ENCODE measurements at regions not wholly inside any gene's neighbourhood (a gene's known extent, or its start where the extent isn't known, plus 50 kb on each side); places are given as distances from the start of the nearest gene placed in this dataset.
"Not testable (repeated sequence)": the region's sequence is repeated elsewhere in the genome, so short reads cannot be mapped to it uniquely, and the experiment has no call there.

GRCh38 chr12:60487284-60487683 lies 891.5 kb downstream of the SLC16A7 start:
- Mint-ChIP-seq H3K4me1 (ENCODE audit: low read depth) (no peaks in the 10 kb centered on the region), H3K27me3 (ENCODE audit: low read depth) (no peaks in the 10 kb centered on the region), H3K36me3 (ENCODE audit: low read depth) (no peaks in the 10 kb centered on the region), H3K9me3 (peaks cover 7% of the 10 kb centered on the region), H3K27ac (no peak overlapping the region), H3K4me3 (no peak overlapping the region)
- intact Hi-C loops (cut with micrococcal nuclease): no loop called here
- CTCF ChIA-PET: no interaction called here
- no peak for DNase-seq

DNA sequence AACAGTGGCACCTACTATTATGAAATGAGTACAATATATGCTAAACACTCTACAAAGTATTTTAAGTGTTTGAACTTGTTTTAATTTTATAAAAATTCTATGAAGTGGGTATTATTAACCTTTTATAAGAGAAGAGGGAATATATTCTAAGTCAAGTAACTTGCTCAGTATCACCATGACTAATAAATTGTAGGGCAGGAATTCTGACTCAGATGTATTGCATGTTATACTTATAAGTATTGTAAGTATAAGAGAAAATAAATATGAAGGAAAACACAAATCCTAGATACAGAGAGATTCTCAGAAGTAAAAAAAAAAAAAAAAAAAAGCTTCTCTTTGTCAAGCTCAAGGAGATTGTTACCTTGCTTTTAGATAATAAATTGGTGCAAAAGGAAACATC lies 893.2 kb downstream of the SLC16A7 start:
- no peak overlapping the region for H3K27ac Mint-ChIP-seq
- no peak for DNase-seq
- CTCF ChIA-PET: no interaction called here
- H3K4me3 Mint-ChIP-seq: no peak overlapping the region
- intact Hi-C loops (cut with micrococcal nuclease): no loop called here
- H3K36me3 Mint-ChIP-seq (ENCODE audit: low read depth): no peaks in the 10 kb centered on the region
- H3K27me3 Mint-ChIP-seq (ENCODE audit: low read depth): no peaks in the 10 kb centered on the region
- H3K4me1 Mint-ChIP-seq (ENCODE audit: low read depth): no peaks in the 10 kb centered on the region
- peaks cover 5% of the 10 kb centered on the region for H3K9me3 Mint-ChIP-seq

GRCh38 chr12:60494244-60494643 lies 898.4 kb downstream of the SLC16A7 start:
- Mint-ChIP-seq H3K27ac (no peak overlapping the region), H3K27me3 (ENCODE audit: low read depth) (no peaks in the 10 kb centered on the region), H3K36me3 (ENCODE audit: low read depth) (no peaks in the 10 kb centered on the region), H3K4me3 (no peak overlapping the region), H3K9me3 (peaks cover 3% of the 10 kb centered on the region), H3K4me1 (ENCODE audit: low read depth) (no peaks in the 10 kb centered on the region)
- intact Hi-C loops (cut with micrococcal nuclease): no loop called here
- DNase-seq: no peak
- CTCF ChIA-PET: no interaction called here

GRCh38 chr12:60498656-60499055 lies 902.8 kb downstream of the SLC16A7 start:
- Mint-ChIP-seq H3K36me3 (ENCODE audit: low read depth) (no peaks in the 10 kb centered on the region), H3K4me3 (no peak overlapping the region), H3K9me3 (peaks cover 3% of the 10 kb centered on the region), H3K27me3 (ENCODE audit: low read depth) (no peaks in the 10 kb centered on the region), H3K27ac (no peak overlapping the region), H3K4me1 (ENCODE audit: low read depth) (no peaks in the 10 kb centered on the region)
- no peak for DNase-seq
- intact Hi-C loops (cut with micrococcal nuclease): no loop called here
- CTCF ChIA-PET: no interaction called here

DNA sequence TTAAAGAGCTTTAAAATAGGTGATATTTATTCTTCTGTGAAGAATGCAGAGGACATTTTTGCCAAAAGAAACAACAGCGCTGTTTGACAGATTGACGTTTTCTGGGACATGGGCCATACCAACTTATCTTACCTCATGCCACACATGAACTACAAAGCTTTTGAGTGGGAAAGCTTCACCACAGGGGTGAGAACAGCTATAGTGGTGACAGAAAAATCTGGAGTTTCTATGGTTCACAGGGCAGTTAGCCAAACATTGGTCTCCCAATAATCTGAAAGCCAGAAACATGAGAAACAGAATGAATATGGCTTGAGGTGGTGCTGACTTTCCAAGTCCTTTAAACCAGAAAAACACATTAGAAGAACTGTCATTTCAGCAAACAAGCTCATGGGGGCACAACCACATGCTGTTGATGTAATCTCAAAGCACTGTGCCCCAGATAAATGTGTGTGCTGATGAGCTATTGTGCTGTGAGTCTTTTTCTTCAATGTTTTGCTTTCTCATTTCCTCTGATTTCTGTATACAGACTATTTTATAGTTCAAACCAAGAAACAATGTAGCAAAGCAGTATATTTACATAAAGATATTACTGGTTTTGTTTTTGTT lies 905.4 kb downstream of the SLC16A7 start:
- no peak for DNase-seq
- Mint-ChIP-seq H3K36me3 (ENCODE audit: low read depth) (no peaks in the 10 kb centered on the region), H3K9me3 (no peaks in the 10 kb centered on the region), H3K4me1 (ENCODE audit: low read depth) (no peaks in the 10 kb centered on the region), H3K27ac (no peak overlapping the region), H3K4me3 (no peak overlapping the region), H3K27me3 (ENCODE audit: low read depth) (no peaks in the 10 kb centered on the region)
- intact Hi-C loops (cut with micrococcal nuclease): no loop called here
- CTCF ChIA-PET: interaction anchor here (0.7 kb wide), 1 partner anchor 442 kb away, joined by 3 read pairs; no protein-coding TSS in a partner anchor

DNA sequence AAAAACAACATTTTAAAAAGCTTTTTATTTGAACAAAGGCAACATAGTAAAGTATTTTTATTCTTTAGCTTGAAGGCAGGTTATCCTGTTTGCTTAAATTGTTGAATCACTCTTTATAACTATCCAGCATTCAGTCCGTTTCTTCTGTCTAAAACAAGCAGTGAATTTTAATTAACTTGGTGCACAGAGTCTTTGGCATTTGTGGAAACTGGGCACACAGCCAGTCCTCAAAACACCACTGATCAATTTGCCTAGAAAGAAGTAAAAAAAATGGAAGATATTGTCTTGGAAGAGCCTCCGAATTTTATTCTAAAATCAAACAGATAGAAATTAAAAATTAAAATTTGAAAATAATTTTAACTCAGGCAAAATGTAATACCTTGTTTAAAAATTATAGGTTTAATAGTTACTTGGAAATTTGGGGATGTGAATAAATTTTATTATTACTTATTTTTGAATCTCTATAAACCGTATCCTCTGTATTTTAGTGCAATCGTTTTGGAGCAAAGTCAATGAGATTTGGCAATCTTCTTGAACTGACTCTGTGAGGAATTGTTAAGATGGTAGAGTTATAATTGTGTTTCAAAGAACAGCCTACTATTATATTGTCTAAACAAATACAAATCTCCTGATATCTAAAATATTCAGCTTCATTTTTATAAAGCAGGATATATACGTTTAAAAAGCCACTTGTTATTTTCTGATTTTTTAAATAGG lies 927.0 kb downstream of the SLC16A7 start:
- Mint-ChIP-seq H3K36me3 (ENCODE audit: low read depth) (no peaks in the 10 kb centered on the region), H3K4me1 (ENCODE audit: low read depth) (no peaks in the 10 kb centered on the region), H3K4me3 (no peak overlapping the region), H3K27me3 (ENCODE audit: low read depth) (no peaks in the 10 kb centered on the region), H3K9me3 (peaks cover 2% of the 10 kb centered on the region), H3K27ac (no peak overlapping the region)
- intact Hi-C loops (cut with micrococcal nuclease): no loop called here
- CTCF ChIA-PET: no interaction called here
- no peak for DNase-seq

DNA sequence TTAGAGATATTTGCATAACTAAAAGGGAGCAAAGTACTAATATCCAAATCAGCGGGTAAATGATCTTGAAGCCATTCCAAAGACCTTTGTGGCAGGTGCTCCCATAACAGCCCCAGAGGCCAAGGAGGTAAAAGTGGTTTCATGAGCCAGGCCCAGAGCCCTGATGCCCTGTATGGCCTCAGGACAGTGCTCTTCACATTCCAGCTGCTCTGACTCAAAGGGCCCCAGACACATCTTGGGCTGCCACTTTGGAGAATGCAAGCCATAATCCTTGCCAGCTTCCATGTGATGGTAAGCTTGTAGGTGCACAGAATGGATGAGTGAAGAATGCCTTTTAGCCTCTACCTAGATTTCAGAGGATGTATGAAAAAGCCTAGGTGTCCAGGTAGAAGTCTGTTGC lies 933.4 kb downstream of the SLC16A7 start:
- Mint-ChIP-seq H3K4me3 (no peak overlapping the region), H3K9me3 (peaks cover 6% of the 10 kb centered on the region), H3K27ac (no peak overlapping the region), H3K4me1 (ENCODE audit: low read depth) (no peaks in the 10 kb centered on the region), H3K27me3 (ENCODE audit: low read depth) (no peaks in the 10 kb centered on the region), H3K36me3 (ENCODE audit: low read depth) (no peaks in the 10 kb centered on the region)
- intact Hi-C loops (cut with micrococcal nuclease): no loop called here
- no peak for DNase-seq
- CTCF ChIA-PET: no interaction called here

GRCh38 chr12:60529723-60530122 lies 933.9 kb downstream of the SLC16A7 start:
- Mint-ChIP-seq H3K36me3 (ENCODE audit: low read depth) (no peaks in the 10 kb centered on the region), H3K27ac (no peak overlapping the region), H3K4me1 (ENCODE audit: low read depth) (no peaks in the 10 kb centered on the region), H3K9me3 (peaks cover 6% of the 10 kb centered on the region), H3K27me3 (ENCODE audit: low read depth) (no peaks in the 10 kb centered on the region), H3K4me3 (no peak overlapping the region)
- intact Hi-C loops (cut with micrococcal nuclease): no loop called here
- CTCF ChIA-PET: no interaction called here
- no peak for DNase-seq

DNA sequence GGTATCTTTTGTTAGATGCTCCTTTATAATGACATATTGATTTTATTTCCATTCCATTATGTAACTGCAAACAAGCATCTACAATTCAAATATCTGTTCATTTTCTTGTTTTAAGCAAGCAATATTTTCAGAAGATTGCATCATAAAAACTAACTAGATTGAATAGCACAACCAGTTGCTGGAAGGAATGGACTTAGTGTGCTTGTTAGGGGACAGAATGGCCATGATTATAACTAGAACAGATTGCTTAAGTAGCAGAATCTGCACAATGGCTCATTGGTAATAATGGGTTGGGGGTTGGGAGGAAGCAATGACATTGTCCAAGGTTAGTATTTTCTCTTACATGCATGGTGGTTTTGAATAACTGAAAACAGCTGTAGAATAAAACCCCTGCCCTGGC lies 939.5 kb downstream of the SLC16A7 start:
- Mint-ChIP-seq H3K36me3 (ENCODE audit: low read depth) (no peaks in the 10 kb centered on the region), H3K27ac (no peak overlapping the region), H3K27me3 (ENCODE audit: low read depth) (no peaks in the 10 kb centered on the region), H3K9me3 (peaks cover 2% of the 10 kb centered on the region), H3K4me1 (ENCODE audit: low read depth) (no peaks in the 10 kb centered on the region), H3K4me3 (no peak overlapping the region)
- CTCF ChIA-PET: no interaction called here
- intact Hi-C loops (cut with micrococcal nuclease): no loop called here
- DNase-seq: no peak

- intact Hi-C loops (cut with micrococcal nuclease): no loop called here
Measured at GRCh38 chr12:60539592-60539991, 943.8 kb downstream of the SLC16A7 start.

DNA sequence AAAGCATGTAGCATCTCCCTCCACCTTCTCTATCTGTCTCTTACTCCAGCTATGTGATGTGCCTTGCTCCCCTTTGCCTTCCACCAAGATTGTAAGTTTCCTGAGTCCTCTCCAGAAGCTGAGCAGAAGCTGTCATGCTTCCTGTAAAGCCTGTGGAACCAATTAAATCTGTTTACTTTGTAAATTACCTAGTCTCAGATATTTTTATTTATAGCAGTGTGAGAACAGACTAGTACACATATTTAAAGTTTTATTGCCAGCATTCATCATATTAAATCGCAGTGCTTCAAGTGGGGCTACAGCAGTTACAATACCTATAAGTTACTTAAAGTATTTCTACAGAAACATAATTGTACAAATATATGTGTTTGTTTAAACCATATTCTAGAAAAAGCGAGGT lies 973.1 kb downstream of the SLC16A7 start:
- Mint-ChIP-seq H3K4me3 (no peak overlapping the region), H3K4me1 (ENCODE audit: low read depth) (no peaks in the 10 kb centered on the region), H3K36me3 (ENCODE audit: low read depth) (no peaks in the 10 kb centered on the region), H3K27ac (no peak overlapping the region), H3K27me3 (ENCODE audit: low read depth) (no peaks in the 10 kb centered on the region), H3K9me3 (no peaks in the 10 kb centered on the region)
- CTCF ChIA-PET: no interaction called here
- no peak for DNase-seq
- intact Hi-C loops (cut with micrococcal nuclease): no loop called here

More at GRCh38 chr12:60539592-60539991, 943.8 kb downstream of the SLC16A7 start:
- H3K9me3 Mint-ChIP-seq: peaks cover 2% of the 10 kb centered on the region
- H3K4me3 Mint-ChIP-seq: no peak overlapping the region
- H3K27me3 Mint-ChIP-seq (ENCODE audit: low read depth): no peaks in the 10 kb centered on the region
- no peak for DNase-seq
- no peak overlapping the region for H3K27ac Mint-ChIP-seq
- no peaks in the 10 kb centered on the region for H3K4me1 Mint-ChIP-seq (ENCODE audit: low read depth)
- H3K36me3 Mint-ChIP-seq (ENCODE audit: low read depth): no peaks in the 10 kb centered on the region
- CTCF ChIA-PET: no interaction called here

- Mint-ChIP-seq H3K27me3 (ENCODE audit: low read depth) (no peaks in the 10 kb centered on the region), H3K4me3 (no peak overlapping the region), H3K36me3 (ENCODE audit: low read depth) (no peaks in the 10 kb centered on the region), H3K9me3 (no peaks in the 10 kb centered on the region), H3K27ac (no peak overlapping the region), H3K4me1 (ENCODE audit: low read depth) (no peaks in the 10 kb centered on the region)
- CTCF ChIA-PET: no interaction called here
- intact Hi-C loops (cut with micrococcal nuclease): no loop called here
- DNase-seq: no peak
Measured at GRCh38 chr12:60577607-60578006, 981.8 kb downstream of the SLC16A7 start.

GRCh38 chr12:60587664-60588063 lies 991.8 kb downstream of the SLC16A7 start:
- DNase-seq; H3K9me3 Mint-ChIP-seq; intact Hi-C loops (cut with micrococcal nuclease); H3K27ac Mint-ChIP-seq; CTCF ChIA-PET; H3K4me3 Mint-ChIP-seq; H3K36me3 Mint-ChIP-seq (ENCODE audit: low read depth); H3K27me3 Mint-ChIP-seq (ENCODE audit: low read depth); H3K4me1 Mint-ChIP-seq (ENCODE audit: low read depth): not testable (repeated sequence)
